Fibroblast of skin of right biceps (primary cell): ENCODE measurements at regions not wholly inside any gene's neighbourhood (a gene's known extent, or its start where the extent isn't known, plus 50 kb on each side); places are given as distances from the start of the nearest gene placed in this dataset.

Source experiments
- DNase-seq: peaks from one replicate; pipeline ENCODE4 v3.0.0-alpha.2; 2013

- no peak for DNase-seq
Observed at GRCh38 chr11:115561116-115561515, 56.9 kb upstream of the CADM1 start.

GRCh38 chr11:115558635-115559034 is 54.4 kb upstream of the CADM1 start:
- DNase-seq, result no peak

GRCh38 chr11:115557681-115558080 is 53.5 kb upstream of the CADM1 start:
- DNase-seq, result no peak

GRCh38 chr11:115556984-115557383 is 52.8 kb upstream of the CADM1 start:
- DNase-seq, result no peak

GRCh38 chr11:115555336-115556090 is 51.3 kb upstream of the CADM1 start:
- no peak for DNase-seq
